ENCODE measurements at regions not wholly inside any gene's neighbourhood (a gene's known extent, or its start where the extent isn't known, plus 50 kb on each side); places are given as distances from the start of the nearest gene placed in this dataset.
"Not testable (repeated sequence)": the region's sequence is repeated elsewhere in the genome, so short reads cannot be mapped to it uniquely, and the experiment has no call there.

- 84% methylated on average over 2 of the region's 2 CpGs for WGBS
- H3K4me3 ChIP-seq (ENCODE audit: low read depth in 1 of 3, low read length in 3 of 3): no peak overlapping the region
- no peaks in the 10 kb centered on the region for H3K4me1 ChIP-seq (ENCODE audit: control insufficient read depth in 4 of 4, insufficient read depth in 4 of 4, low read length in 3 of 4)
- H3K9ac ChIP-seq (ENCODE audit: low read depth in 1 of 2, low read length in 2 of 2): no peak overlapping the region
- no peaks in the 10 kb centered on the region for H3K9me3 ChIP-seq (ENCODE audit: control insufficient read depth in 4 of 4, low read length in 3 of 4)
- no peaks in the 10 kb centered on the region for H3K36me3 ChIP-seq (ENCODE audit: control insufficient read depth in 4 of 4, insufficient read depth in 3 of 4, low read depth in 1 of 4, low read length in 3 of 4)
- DNase-seq (ENCODE audit: low spot score): no peak
- TF ChIP-seq JUND (IDR thresholded peaks at IDR 0.05): no peak
- TF ChIP-seq TAF1 (conservative IDR thresholded peaks at IDR 0.05): no peak
- TF ChIP-seq, protein P1, sequence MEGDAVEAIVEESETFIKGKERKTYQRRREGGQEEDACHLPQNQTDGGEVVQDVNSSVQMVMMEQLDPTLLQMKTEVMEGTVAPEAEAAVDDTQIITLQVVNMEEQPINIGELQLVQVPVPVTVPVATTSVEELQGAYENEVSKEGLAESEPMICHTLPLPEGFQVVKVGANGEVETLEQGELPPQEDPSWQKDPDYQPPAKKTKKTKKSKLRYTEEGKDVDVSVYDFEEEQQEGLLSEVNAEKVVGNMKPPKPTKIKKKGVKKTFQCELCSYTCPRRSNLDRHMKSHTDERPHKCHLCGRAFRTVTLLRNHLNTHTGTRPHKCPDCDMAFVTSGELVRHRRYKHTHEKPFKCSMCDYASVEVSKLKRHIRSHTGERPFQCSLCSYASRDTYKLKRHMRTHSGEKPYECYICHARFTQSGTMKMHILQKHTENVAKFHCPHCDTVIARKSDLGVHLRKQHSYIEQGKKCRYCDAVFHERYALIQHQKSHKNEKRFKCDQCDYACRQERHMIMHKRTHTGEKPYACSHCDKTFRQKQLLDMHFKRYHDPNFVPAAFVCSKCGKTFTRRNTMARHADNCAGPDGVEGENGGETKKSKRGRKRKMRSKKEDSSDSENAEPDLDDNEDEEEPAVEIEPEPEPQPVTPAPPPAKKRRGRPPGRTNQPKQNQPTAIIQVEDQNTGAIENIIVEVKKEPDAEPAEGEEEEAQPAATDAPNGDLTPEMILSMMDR (IDR thresholded peaks at IDR 0.05; ENCODE audit: low read depth, low read length, missing input control): no peak
- no peak for TF ChIP-seq HNF4G (IDR thresholded peaks at IDR 0.05)
- no peak for TF ChIP-seq SP1 (IDR thresholded peaks at IDR 0.05)
- TF ChIP-seq, protein P2, sequence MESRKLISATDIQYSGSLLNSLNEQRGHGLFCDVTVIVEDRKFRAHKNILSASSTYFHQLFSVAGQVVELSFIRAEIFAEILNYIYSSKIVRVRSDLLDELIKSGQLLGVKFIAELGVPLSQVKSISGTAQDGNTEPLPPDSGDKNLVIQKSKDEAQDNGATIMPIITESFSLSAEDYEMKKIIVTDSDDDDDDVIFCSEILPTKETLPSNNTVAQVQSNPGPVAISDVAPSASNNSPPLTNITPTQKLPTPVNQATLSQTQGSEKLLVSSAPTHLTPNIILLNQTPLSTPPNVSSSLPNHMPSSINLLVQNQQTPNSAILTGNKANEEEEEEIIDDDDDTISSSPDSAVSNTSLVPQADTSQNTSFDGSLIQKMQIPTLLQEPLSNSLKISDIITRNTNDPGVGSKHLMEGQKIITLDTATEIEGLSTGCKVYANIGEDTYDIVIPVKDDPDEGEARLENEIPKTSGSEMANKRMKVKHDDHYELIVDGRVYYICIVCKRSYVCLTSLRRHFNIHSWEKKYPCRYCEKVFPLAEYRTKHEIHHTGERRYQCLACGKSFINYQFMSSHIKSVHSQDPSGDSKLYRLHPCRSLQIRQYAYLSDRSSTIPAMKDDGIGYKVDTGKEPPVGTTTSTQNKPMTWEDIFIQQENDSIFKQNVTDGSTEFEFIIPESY (IDR thresholded peaks at IDR 0.05): no peak
- no peak for TF ChIP-seq YY1 (IDR thresholded peaks at IDR 0.05)
- no peak for TF ChIP-seq NR2F2 (IDR thresholded peaks at IDR 0.05)
- TF ChIP-seq GABPA (IDR thresholded peaks at IDR 0.05 in 1 of 2, conservative IDR thresholded peaks at IDR 0.05 in 1 of 2): no peak
- no peak for TF ChIP-seq EGR1 (IDR thresholded peaks at IDR 0.05; ENCODE audit: low read depth in 2 of 2)
- TF ChIP-seq, protein P3, sequence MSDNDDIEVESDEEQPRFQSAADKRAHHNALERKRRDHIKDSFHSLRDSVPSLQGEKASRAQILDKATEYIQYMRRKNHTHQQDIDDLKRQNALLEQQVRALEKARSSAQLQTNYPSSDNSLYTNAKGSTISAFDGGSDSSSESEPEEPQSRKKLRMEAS (IDR thresholded peaks at IDR 0.05): no peak
- H3K27me3 ChIP-seq (ENCODE audit: control insufficient read depth in 4 of 4, insufficient read depth in 4 of 4, low read length in 3 of 4): no peaks in the 10 kb centered on the region
- no peak overlapping the region for H3K27ac ChIP-seq (ENCODE audit: low read depth in 1 of 2, low read length in 2 of 2)
These were observed 1014.1 kb downstream of the TMTC2 start for GRCh38 chr12:83700838-83701237.

- WGBS: 94% methylated on average over 13 of the region's 13 CpGs
- H3K36me3 ChIP-seq (ENCODE audit: control insufficient read depth in 4 of 4, insufficient read depth in 3 of 4, low read depth in 1 of 4, low read length in 3 of 4); DNase-seq (ENCODE audit: low spot score); H3K27me3 ChIP-seq (ENCODE audit: control insufficient read depth in 4 of 4, insufficient read depth in 4 of 4, low read length in 3 of 4); H3K27ac ChIP-seq (ENCODE audit: low read depth in 1 of 2, low read length in 2 of 2); H3K4me3 ChIP-seq (ENCODE audit: low read depth in 1 of 3, low read length in 3 of 3); H3K4me1 ChIP-seq (ENCODE audit: control insufficient read depth in 4 of 4, insufficient read depth in 4 of 4, low read length in 3 of 4); H3K9ac ChIP-seq (ENCODE audit: low read depth in 1 of 2, low read length in 2 of 2); H3K9me3 ChIP-seq (ENCODE audit: control insufficient read depth in 4 of 4, low read length in 3 of 4): not testable (repeated sequence)
These were observed 1009.6 kb downstream of the TMTC2 start for GRCh38 chr12:83696311-83696710.

GRCh38 chr12:83691730-83692129 is 1005.0 kb downstream of the TMTC2 start:
- Histone ChIP-seq H3K4me3 (ENCODE audit: low read depth in 1 of 3, low read length in 3 of 3) (no peak overlapping the region), H3K36me3 (ENCODE audit: control insufficient read depth in 4 of 4, insufficient read depth in 3 of 4, low read depth in 1 of 4, low read length in 3 of 4) (no peaks in the 10 kb centered on the region), H3K9ac (ENCODE audit: low read depth in 1 of 2, low read length in 2 of 2) (no peak overlapping the region), H3K4me1 (ENCODE audit: control insufficient read depth in 4 of 4, insufficient read depth in 4 of 4, low read length in 3 of 4) (no peaks in the 10 kb centered on the region), H3K27me3 (ENCODE audit: control insufficient read depth in 4 of 4, insufficient read depth in 4 of 4, low read length in 3 of 4) (no peaks in the 10 kb centered on the region), H3K9me3 (ENCODE audit: control insufficient read depth in 4 of 4, low read length in 3 of 4) (peaks cover 0 to 2% (median under 1%) of the 10 kb centered on the region in 4 donors), H3K27ac (ENCODE audit: low read depth in 1 of 2, low read length in 2 of 2) (no peak overlapping the region)
- TF ChIP-seq, protein P3 (IDR thresholded peaks at IDR 0.05): no peak
- no peak for TF ChIP-seq RAD21 (IDR thresholded peaks at IDR 0.05)
- TF ChIP-seq JUND (IDR thresholded peaks at IDR 0.05): no peak
- DNase-seq (ENCODE audit: low spot score): no peak
